Fibroblast of pulmonary artery (primary cell): ENCODE measurements at regions not wholly inside any gene's neighbourhood (a gene's known extent, or its start where the extent isn't known, plus 50 kb on each side); places are given as distances from the start of the nearest gene placed in this dataset.

ENCODE experiments used
- DNase-seq: peaks from one replicate; pipeline ENCODE4 v3.0.0-alpha.2; 2010; ENCODE audit warnings: low read depth
- H3K4me3 ChIP-seq: replicated peaks from 2 replicates; pipeline ENCODE4 v1.5.1; 2011; ENCODE audit warnings: low read depth, mild to moderate bottlenecking, control low read depth, low read length, moderate library complexity
- TF ChIP-seq, protein P1 (sequence below): IDR thresholded peaks from 2 replicates; pipeline ENCODE4 v1.5.1; 2011; ENCODE audit warnings: mild to moderate bottlenecking, control low read depth, low read length, inconsistent platforms; ENCODE audit errors: missing control alignments

DNA sequence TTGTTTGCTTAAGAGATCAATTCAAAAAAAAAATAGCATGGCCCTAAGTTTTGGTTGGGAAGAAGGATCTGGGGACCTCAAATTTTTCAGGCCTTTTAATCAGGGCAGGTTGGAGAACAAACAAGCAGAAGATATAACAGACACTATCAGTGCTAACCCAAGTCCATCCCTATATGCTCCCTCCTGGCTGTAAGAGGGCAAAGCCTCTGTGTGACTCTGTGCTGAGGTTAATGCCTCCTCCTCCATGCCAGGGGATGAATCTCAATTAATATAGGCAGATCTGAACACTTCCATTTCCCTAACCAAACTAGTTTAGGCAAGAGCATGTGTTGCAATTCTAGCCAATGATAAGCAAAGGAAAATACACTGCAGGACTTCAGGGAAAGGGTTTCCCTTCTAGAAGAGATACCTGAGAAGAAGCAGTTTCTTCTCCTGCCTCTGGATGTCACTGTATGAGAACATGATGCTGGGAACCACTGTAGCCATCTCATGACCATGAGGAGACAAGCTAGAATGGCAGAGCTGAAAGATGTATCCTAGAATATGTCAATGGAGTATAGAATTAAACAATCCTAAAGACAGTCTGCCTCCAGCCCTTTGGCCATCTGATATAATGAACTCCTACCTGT lies 76.0 kb downstream of the CHD9NB start:
- TF ChIP-seq, protein P1, sequence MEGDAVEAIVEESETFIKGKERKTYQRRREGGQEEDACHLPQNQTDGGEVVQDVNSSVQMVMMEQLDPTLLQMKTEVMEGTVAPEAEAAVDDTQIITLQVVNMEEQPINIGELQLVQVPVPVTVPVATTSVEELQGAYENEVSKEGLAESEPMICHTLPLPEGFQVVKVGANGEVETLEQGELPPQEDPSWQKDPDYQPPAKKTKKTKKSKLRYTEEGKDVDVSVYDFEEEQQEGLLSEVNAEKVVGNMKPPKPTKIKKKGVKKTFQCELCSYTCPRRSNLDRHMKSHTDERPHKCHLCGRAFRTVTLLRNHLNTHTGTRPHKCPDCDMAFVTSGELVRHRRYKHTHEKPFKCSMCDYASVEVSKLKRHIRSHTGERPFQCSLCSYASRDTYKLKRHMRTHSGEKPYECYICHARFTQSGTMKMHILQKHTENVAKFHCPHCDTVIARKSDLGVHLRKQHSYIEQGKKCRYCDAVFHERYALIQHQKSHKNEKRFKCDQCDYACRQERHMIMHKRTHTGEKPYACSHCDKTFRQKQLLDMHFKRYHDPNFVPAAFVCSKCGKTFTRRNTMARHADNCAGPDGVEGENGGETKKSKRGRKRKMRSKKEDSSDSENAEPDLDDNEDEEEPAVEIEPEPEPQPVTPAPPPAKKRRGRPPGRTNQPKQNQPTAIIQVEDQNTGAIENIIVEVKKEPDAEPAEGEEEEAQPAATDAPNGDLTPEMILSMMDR, result peak; percentile 56
- H3K4me3 ChIP-seq, result no peak overlapping the region
- peak; percentile 61 for DNase-seq

DNA sequence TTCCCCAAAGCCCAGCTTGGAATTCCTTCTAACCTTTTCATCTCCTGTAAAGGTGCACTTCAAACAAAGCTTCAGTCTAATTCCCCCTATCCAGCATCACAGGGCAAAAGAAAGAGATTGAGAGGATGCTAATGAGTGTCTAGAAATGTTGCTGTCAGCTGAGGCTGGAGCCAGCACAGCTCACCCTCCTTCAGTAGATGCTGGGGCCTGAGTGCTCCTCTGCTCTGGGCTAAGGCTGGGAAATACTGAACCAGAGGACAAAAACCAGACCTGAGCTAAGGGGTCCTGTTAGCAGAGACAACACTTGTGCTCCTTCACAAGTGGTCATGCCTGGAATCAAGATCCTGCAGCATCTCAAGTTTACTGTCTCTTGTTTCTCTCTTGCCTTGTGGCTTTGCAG lies 85.0 kb downstream of the CHD9NB start:
- no peak overlapping the region for H3K4me3 ChIP-seq
- TF ChIP-seq, protein P1, result no peak

DNA sequence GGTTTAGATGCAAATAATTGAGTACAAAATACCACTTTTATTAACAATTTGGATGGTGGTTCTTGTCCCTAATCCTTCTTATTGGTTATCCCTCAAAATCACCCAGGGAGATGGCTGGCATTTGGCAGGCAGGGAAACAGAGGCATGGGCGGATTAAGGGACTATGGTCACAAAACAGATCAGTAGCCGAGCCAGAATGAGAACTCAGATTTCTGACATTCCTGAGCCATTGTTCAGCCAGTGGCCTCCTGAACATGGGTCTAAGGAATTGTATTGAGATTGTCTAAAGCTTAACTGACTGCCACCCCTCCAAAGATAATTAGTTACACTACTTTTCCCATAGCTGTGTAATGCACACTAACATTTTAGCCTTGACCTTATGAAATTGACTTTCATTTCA lies 88.4 kb downstream of the CHD9NB start:
- TF ChIP-seq, protein P1, result no peak
- no peak for DNase-seq
- no peak overlapping the region for H3K4me3 ChIP-seq

More for the DNA sequence above, 85.0 kb downstream of the CHD9NB start:
- DNase-seq, result no peak

DNA sequence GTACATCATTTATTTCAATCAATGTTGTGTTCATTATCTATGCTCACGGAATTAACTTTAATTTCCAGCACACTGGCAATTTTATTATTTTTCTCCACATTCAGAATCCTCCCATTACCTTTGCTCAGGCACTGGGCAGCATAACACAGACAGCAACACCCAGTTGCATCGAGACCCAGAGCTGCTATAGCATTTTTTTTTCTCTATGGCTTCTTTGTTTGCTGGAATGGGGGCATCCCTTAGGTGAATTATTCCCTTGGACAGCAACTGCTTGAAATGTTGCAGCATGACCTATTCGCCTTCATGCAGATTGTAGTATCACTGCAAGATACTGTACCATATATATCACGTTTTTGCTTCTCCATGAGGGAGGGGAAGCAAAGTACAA lies 88.8 kb downstream of the CHD9NB start:
- DNase-seq, result no peak
- TF ChIP-seq, protein P1, result no peak
- no peak overlapping the region for H3K4me3 ChIP-seq

DNA sequence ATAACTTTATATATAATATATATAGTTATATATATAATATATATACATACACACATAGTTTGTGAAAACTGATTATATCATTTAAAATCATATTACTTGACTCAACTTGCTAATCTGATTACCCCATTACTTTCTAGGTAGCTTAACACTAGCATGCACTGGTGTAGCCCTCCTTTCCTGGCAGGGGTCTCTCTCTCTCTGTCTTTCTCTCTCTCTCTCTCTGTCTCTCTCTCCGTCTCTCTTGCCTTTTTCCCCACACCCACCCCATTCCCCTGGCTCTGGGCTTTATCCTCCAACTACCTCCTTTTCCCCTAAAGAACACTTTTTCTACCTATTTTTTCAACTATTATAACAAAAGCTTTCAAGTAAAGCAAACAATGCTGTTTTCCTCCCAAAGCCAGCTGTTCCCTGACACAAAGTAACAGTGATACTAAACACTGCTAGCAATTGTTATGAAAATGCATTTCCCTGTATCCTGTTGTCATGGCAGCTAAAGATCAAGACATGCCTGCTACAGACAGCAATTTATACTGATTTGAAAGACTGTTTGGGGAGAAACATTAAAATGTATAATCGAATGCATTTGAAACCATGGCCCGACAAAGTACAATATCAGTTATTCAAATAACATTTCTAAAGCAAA lies 89.4 kb downstream of the CHD9NB start:
- TF ChIP-seq, protein P1, result no peak
- H3K4me3 ChIP-seq, result no peak overlapping the region
- no peak for DNase-seq

DNA sequence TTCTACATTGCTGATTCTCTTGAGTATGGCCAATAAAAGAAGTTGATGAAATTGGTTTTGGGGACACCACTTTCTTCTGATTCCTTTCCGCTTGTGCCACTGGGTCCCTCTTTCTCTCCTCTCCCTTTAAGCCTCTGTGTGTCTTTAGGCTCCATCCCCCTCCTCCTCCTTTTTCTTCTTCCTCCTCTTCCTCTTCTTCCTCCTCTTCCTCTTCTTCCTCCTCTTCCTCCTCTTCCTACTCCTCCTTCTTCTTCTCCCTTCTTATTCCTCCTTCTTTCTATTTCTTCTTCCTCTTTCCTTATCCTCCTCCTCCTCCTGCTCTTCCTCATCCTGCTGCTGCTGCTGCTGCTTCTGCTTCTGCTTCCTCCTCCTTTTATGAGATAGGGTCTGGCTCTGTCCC lies 93.7 kb downstream of the CHD9NB start:
- no peak overlapping the region for H3K4me3 ChIP-seq
- TF ChIP-seq, protein P1, result no peak
- DNase-seq, result no peak

DNA sequence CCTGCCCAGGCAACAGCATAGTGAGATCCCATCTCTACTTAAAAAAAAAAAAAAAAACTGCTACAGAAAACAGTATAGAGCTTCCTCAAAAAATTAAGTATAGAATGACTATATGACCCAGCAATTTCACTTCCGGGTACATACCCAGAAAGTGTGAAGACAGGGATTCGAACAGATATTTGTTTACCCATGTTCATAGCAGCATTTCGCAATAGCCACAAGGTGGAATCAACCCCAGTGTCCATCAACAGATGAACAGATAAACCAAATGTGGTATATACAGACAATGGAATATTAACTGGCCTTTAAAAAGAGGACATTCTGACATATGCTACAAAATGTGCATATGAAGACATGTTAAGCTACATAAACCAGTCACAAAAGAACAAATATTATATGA lies 95.5 kb downstream of the CHD9NB start:
- TF ChIP-seq, protein P1, result no peak

More for the DNA sequence above, 95.5 kb downstream of the CHD9NB start:
- no peak overlapping the region for H3K4me3 ChIP-seq
- DNase-seq, result no peak
